PFSK-1 (cell line): ENCODE measurements at regions not wholly inside any gene's neighbourhood (a gene's known extent, or its start where the extent isn't known, plus 50 kb on each side); places are given as distances from the start of the nearest gene placed in this dataset.

Source experiments
- FOXP2 ChIP-seq: optimal IDR thresholded peaks from 2 replicates; pipeline ENCODE3; 2011; ENCODE audit warnings: borderline replicate concordance, control low read depth, inconsistent platforms; ENCODE audit not compliant: insufficient read depth; ENCODE audit errors: extremely low read length, extremely low read depth
- POLR2AphosphoS5 ChIP-seq: IDR thresholded peaks from 2 replicates; pipeline ENCODE4 v1.6.1; 2012; ENCODE audit warnings: low read depth, mild to moderate bottlenecking, control low read depth, low read length, moderate library complexity
- TAF1 ChIP-seq: IDR thresholded peaks from 2 replicates; pipeline ENCODE4 v1.6.1; 2012; ENCODE audit warnings: low read length, control low read depth, borderline replicate concordance; ENCODE audit not compliant: insufficient read depth
- TF ChIP-seq, protein P1 (sequence below), 2 experiments: IDR thresholded peaks; 2 replicates each; pipeline versions ENCODE4 v1.6.1 to v1.8.0; 2011 to 2012; ENCODE audit warnings: low read depth in 2 of 2, low read length in 2 of 2, control low read depth in 1 of 2, inconsistent platforms in 1 of 2, mild to moderate bottlenecking in 1 of 2, moderate library complexity in 1 of 2; ENCODE audit not compliant: insufficient read depth in 1 of 2

- TF ChIP-seq POLR2AphosphoS5, result no peak; the same call in 1 of the 2 replicates
- no peak for TF ChIP-seq FOXP2
- TF ChIP-seq, protein P1, sequence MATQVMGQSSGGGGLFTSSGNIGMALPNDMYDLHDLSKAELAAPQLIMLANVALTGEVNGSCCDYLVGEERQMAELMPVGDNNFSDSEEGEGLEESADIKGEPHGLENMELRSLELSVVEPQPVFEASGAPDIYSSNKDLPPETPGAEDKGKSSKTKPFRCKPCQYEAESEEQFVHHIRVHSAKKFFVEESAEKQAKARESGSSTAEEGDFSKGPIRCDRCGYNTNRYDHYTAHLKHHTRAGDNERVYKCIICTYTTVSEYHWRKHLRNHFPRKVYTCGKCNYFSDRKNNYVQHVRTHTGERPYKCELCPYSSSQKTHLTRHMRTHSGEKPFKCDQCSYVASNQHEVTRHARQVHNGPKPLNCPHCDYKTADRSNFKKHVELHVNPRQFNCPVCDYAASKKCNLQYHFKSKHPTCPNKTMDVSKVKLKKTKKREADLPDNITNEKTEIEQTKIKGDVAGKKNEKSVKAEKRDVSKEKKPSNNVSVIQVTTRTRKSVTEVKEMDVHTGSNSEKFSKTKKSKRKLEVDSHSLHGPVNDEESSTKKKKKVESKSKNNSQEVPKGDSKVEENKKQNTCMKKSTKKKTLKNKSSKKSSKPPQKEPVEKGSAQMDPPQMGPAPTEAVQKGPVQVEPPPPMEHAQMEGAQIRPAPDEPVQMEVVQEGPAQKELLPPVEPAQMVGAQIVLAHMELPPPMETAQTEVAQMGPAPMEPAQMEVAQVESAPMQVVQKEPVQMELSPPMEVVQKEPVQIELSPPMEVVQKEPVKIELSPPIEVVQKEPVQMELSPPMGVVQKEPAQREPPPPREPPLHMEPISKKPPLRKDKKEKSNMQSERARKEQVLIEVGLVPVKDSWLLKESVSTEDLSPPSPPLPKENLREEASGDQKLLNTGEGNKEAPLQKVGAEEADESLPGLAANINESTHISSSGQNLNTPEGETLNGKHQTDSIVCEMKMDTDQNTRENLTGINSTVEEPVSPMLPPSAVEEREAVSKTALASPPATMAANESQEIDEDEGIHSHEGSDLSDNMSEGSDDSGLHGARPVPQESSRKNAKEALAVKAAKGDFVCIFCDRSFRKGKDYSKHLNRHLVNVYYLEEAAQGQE (IDR thresholded peaks at IDR 0.05; ENCODE audit: insufficient read depth in 1 of 2, low read depth in 2 of 2, low read length in 2 of 2), result no peak
- 0 out of 2 replicates have a peak, but pooled peaks have one; percentile 46 for TF ChIP-seq TAF1
These were observed 110.5 kb downstream of the KCNRG start for GRCh38 chr13:50125554-50126262.
